ENCODE measurements at regions not wholly inside any gene's neighbourhood (a gene's known extent, or its start where the extent isn't known, plus 50 kb on each side); places are given as distances from the start of the nearest gene placed in this dataset.

DNA sequence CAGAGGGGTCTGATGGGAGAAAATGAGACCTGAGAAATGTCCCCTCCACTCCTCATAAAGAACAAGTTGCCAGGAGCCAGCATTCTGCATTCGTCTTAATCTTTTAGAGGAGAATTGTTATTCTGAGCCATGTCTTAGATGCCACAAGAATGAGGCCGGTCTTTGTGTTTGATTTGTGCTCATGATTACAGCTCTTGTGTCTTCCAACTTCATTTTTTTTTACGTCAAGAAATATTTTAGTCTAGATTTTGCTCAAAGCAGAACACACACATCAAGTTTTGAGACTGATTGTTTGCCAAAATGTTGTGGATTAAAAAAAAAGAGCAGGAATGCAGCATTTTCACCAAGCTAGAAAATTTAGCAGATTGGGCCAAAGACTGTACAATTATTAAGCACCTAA lies 130.6 kb upstream of the PITX2 start:
- TF ChIP-seq, protein P1, sequence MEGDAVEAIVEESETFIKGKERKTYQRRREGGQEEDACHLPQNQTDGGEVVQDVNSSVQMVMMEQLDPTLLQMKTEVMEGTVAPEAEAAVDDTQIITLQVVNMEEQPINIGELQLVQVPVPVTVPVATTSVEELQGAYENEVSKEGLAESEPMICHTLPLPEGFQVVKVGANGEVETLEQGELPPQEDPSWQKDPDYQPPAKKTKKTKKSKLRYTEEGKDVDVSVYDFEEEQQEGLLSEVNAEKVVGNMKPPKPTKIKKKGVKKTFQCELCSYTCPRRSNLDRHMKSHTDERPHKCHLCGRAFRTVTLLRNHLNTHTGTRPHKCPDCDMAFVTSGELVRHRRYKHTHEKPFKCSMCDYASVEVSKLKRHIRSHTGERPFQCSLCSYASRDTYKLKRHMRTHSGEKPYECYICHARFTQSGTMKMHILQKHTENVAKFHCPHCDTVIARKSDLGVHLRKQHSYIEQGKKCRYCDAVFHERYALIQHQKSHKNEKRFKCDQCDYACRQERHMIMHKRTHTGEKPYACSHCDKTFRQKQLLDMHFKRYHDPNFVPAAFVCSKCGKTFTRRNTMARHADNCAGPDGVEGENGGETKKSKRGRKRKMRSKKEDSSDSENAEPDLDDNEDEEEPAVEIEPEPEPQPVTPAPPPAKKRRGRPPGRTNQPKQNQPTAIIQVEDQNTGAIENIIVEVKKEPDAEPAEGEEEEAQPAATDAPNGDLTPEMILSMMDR (conservative IDR thresholded peaks at IDR 0.05; ENCODE audit: low read length), result no peak
- no peak for TF ChIP-seq EZH2phosphoT487 (IDR thresholded peaks at IDR 0.05; ENCODE audit: borderline replicate concordance, low read depth, low read length)

Measured in OCI-LY7 (cell line).